ENCODE measurements at regions not wholly inside any gene's neighbourhood (a gene's known extent, or its start where the extent isn't known, plus 50 kb on each side); places are given as distances from the start of the nearest gene placed in this dataset.

- DNase-seq (ENCODE audit: low read depth) = no peak
- H3K4me3 ChIP-seq (ENCODE audit: low read depth, low read length) = no peak overlapping the region
- no peak for TF ChIP-seq CTCF (IDR thresholded peaks at IDR 0.05; ENCODE audit: insufficient read depth, low read length)
Measured at GRCh38 chr18:78159397-78159796, 820.2 kb upstream of the SALL3 start.

- no peak for DNase-seq (ENCODE audit: low read depth)
- no peak overlapping the region for H3K4me3 ChIP-seq (ENCODE audit: low read depth, low read length)
- no peak for TF ChIP-seq CTCF (IDR thresholded peaks at IDR 0.05; ENCODE audit: insufficient read depth, low read length)
Measured at GRCh38 chr18:78160961-78161656, 818.5 kb upstream of the SALL3 start.

GRCh38 chr18:78165525-78165924 lies 814.1 kb upstream of the SALL3 start:
- H3K4me3 ChIP-seq (ENCODE audit: low read depth, low read length) = no peak overlapping the region
- DNase-seq (ENCODE audit: low read depth) = no peak
- TF ChIP-seq CTCF (IDR thresholded peaks at IDR 0.05; ENCODE audit: insufficient read depth, low read length) = no peak

GRCh38 chr18:78168526-78168925 lies 811.1 kb upstream of the SALL3 start:
- no peak for TF ChIP-seq CTCF (IDR thresholded peaks at IDR 0.05; ENCODE audit: insufficient read depth, low read length)
- no peak for DNase-seq (ENCODE audit: low read depth)
- H3K4me3 ChIP-seq (ENCODE audit: low read depth, low read length) = no peak overlapping the region

GRCh38 chr18:78169174-78169864 lies 810.3 kb upstream of the SALL3 start:
- no peak for TF ChIP-seq CTCF (IDR thresholded peaks at IDR 0.05; ENCODE audit: insufficient read depth, low read length)
- no peak for DNase-seq (ENCODE audit: low read depth)
- no peak overlapping the region for H3K4me3 ChIP-seq (ENCODE audit: low read depth, low read length)

GRCh38 chr18:78171954-78172353 lies 807.7 kb upstream of the SALL3 start:
- no peak for TF ChIP-seq CTCF (IDR thresholded peaks at IDR 0.05; ENCODE audit: insufficient read depth, low read length)
- H3K4me3 ChIP-seq (ENCODE audit: low read depth, low read length) = no peak overlapping the region
- no peak for DNase-seq (ENCODE audit: low read depth)

Data from fibroblast of the aortic adventitia (primary cell).